ENCODE measurements at regions not wholly inside any gene's neighbourhood (a gene's known extent, or its start where the extent isn't known, plus 50 kb on each side); places are given as distances from the start of the nearest gene placed in this dataset.

DNA sequence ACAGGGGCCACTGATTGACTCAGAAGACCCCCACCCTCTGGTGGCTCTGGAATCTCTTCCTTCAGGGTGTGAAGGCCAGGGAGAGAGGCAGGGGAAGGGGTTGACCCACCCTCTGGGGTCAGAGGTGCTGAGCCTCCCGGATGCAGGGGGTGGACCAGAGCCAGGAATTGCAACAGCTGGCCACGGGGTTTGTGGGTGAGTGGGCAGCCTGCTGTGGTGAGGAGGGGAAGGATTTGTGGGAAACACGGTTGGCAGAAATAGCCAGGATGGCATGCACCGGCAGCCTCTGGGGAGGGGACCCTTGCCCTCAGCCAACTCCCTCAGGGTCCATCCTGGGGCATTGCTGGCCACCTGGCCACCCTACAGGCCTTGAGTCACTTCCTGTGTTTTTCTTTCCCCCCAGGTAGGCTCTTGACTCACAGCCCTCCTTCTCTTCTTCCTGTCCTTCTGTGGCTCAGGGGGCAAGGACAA, 92.8 kb downstream of the MRPL14 start (continued):
- TF ChIP-seq, protein P1, sequence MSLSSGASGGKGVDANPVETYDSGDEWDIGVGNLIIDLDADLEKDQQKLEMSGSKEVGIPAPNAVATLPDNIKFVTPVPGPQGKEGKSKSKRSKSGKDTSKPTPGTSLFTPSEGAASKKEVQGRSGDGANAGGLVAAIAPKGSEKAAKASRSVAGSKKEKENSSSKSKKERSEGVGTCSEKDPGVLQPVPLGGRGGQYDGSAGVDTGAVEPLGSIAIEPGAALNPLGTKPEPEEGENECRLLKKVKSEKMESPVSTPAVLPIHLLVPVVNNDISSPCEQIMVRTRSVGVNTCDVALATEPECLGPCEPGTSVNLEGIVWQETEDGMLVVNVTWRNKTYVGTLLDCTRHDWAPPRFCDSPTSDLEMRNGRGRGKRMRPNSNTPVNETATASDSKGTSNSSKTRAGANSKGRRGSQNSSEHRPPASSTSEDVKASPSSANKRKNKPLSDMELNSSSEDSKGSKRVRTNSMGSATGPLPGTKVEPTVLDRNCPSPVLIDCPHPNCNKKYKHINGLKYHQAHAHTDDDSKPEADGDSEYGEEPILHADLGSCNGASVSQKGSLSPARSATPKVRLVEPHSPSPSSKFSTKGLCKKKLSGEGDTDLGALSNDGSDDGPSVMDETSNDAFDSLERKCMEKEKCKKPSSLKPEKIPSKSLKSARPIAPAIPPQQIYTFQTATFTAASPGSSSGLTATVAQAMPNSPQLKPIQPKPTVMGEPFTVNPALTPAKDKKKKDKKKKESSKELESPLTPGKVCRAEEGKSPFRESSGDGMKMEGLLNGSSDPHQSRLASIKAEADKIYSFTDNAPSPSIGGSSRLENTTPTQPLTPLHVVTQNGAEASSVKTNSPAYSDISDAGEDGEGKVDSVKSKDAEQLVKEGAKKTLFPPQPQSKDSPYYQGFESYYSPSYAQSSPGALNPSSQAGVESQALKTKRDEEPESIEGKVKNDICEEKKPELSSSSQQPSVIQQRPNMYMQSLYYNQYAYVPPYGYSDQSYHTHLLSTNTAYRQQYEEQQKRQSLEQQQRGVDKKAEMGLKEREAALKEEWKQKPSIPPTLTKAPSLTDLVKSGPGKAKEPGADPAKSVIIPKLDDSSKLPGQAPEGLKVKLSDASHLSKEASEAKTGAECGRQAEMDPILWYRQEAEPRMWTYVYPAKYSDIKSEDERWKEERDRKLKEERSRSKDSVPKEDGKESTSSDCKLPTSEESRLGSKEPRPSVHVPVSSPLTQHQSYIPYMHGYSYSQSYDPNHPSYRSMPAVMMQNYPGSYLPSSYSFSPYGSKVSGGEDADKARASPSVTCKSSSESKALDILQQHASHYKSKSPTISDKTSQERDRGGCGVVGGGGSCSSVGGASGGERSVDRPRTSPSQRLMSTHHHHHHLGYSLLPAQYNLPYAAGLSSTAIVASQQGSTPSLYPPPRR (CRISPR knock-in tag; IDR thresholded peaks at IDR 0.05; ENCODE audit: borderline replicate concordance), result 0 out of 2 replicates have a peak, but pooled peaks have one; percentile 12
- TF ChIP-seq SP5 (CRISPR knock-in tag; IDR thresholded peaks at IDR 0.05; ENCODE audit: borderline replicate concordance, low read depth), result peak; percentile 38; the same call in 1 of the 2 replicates
- no peak for TF ChIP-seq ZNF709 (CRISPR knock-in tag; IDR thresholded peaks at IDR 0.05)
- TF ChIP-seq HMGA1 (CRISPR knock-in tag; conservative IDR thresholded peaks at IDR 0.05), result no peak
- TF ChIP-seq, protein P2, sequence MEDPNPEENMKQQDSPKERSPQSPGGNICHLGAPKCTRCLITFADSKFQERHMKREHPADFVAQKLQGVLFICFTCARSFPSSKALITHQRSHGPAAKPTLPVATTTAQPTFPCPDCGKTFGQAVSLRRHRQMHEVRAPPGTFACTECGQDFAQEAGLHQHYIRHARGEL (CRISPR knock-in tag; IDR thresholded peaks at IDR 0.05), result no peak

GRCh38 chr6:44030812-44031454, 96.3 kb downstream of the MRPL14 start:
- Histone ChIP-seq H3K79me2 (ENCODE audit: insufficient read depth, low read length) (no peaks in the 10 kb centered on the region), H3K27ac (ENCODE audit: extremely low read length, insufficient read depth, low read length) (no peak overlapping the region), H3K4me1 (ENCODE audit: insufficient read depth, low read length) (peaks cover 20% of the 10 kb centered on the region), H3K27me3 (ENCODE audit: control insufficient read depth in 1 of 2, insufficient read depth in 2 of 2, low read length in 2 of 2) (peaks cover 0 to 13% of the 10 kb centered on the region in 2 experiments; a peak in 2 of 5 replicates), H3K36me3 (replicated peaks in 1 of 2; ENCODE audit: control insufficient read depth in 1 of 2, insufficient read depth in 2 of 2, low read length in 2 of 2) (no peaks in the 10 kb centered on the region), H3K4me3 (replicated peaks in 1 of 3; ENCODE audit: insufficient read depth in 1 of 3, low read depth in 2 of 3, low read length in 3 of 3) (no peak overlapping the region), H4K20me1 (ENCODE audit: insufficient read depth, low read length) (no peaks in the 10 kb centered on the region), H2AFZ (ENCODE audit: low read length) (no peak overlapping the region), H3K9ac (ENCODE audit: insufficient read depth, low read depth, low read length) (no peak overlapping the region), H3K9me3 (ENCODE audit: low read length) (no peaks in the 10 kb centered on the region), H3K4me2 (ENCODE audit: low read depth, low read length) (no peak overlapping the region)
- no TSS peak for BruUV-seq (replicated peaks)
- ChIA-PET POLR2A (no interaction called here), CTCF (ENCODE audit: low intra/inter-chr PET ratio, low total read pairs) (no interaction called here)
- in situ Hi-C loops (cut with HindIII; ENCODE audit: extremely low pct_ligation_motif_present, low pct_unique_long_range_greater_than_20kb), result no loop called here
- intact Hi-C loops (cut with micrococcal nuclease; ENCODE audit: unreplicated experiment), result no loop called here
- DNase-seq (ENCODE audit: low spot score) (no peak), FAIRE-seq (no peak), ATAC-seq (no peak)
- 33% methylated on average over 7 of the region's 7 CpGs for WGBS (ENCODE audit: low lambda C conversion rate)
- TF ChIP-seq ZNF44 (CRISPR knock-in tag; IDR thresholded peaks at IDR 0.05) (no peak), ZZZ3 (CRISPR knock-in tag; IDR thresholded peaks at IDR 0.05; ENCODE audit: borderline replicate concordance) (no peak), EEA1 (CRISPR knock-in tag; IDR thresholded peaks at IDR 0.05; ENCODE audit: borderline replicate concordance) (no peak), ZNF672 (CRISPR knock-in tag; IDR thresholded peaks at IDR 0.05) (no peak), SIX1 (CRISPR knock-in tag; IDR thresholded peaks at IDR 0.05; ENCODE audit: borderline replicate concordance) (no peak), SKIL (CRISPR knock-in tag; IDR thresholded peaks at IDR 0.05; ENCODE audit: borderline replicate concordance) (no peak), ZNF138 (CRISPR knock-in tag; IDR thresholded peaks at IDR 0.05; ENCODE audit: low read depth) (no peak), ZBTB3 (CRISPR knock-in tag; IDR thresholded peaks at IDR 0.05; ENCODE audit: borderline replicate concordance, low read depth) (no peak), ZNF629 (CRISPR knock-in tag; conservative IDR thresholded peaks at IDR 0.05) (no peak), ZFP36 (IDR thresholded peaks at IDR 0.05; ENCODE audit: borderline replicate concordance, low read depth, low read length, partially characterized antibody) (no peak)
